GM21723 (cell line): ENCODE measurements at regions not wholly inside any gene's neighbourhood (a gene's known extent, or its start where the extent isn't known, plus 50 kb on each side); places are given as distances from the start of the nearest gene placed in this dataset.
"Not testable (repeated sequence)": the region's sequence is repeated elsewhere in the genome, so short reads cannot be mapped to it uniquely, and the experiment has no call there.

Experiments
- ATAC-seq: cut with Tn5 transposase; IDR thresholded peaks from one replicate; pipeline ENCODE4 v1.9.1; 2021; ENCODE audit warnings: mild to moderate bottlenecking, moderate library complexity; ENCODE audit not compliant: unreplicated experiment

GRCh38 chr10:64374346-64374745 is 853.1 kb downstream of the REEP3 start:
- ATAC-seq: no peak

DNA sequence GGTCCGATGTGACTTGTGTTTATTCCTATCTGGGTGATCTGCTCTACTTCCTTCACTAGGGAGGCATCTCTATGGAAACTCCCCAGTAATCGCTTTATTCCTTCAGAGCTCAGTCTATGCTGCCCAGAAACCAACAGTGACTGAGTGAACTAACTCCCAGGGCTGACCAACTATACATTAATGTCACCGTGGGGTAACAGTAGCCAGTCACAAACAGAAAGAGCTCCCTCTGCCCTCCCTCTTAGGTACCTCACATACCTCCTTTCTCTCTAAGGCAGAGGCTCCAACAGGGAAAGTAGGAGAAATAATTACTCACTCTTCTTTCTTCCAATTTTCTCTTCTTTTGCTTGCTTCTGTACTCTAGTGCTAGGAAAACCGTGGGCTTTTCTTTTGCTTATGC is 855.0 kb downstream of the REEP3 start:
- ATAC-seq: no peak

- ATAC-seq: no peak
Measured at GRCh38 chr10:64379898-64380297, 858.7 kb downstream of the REEP3 start.

GRCh38 chr10:64385355-64385754 is 864.2 kb downstream of the REEP3 start:
- no peak for ATAC-seq

GRCh38 chr10:64394744-64395143 is 873.5 kb downstream of the REEP3 start:
- ATAC-seq: no peak

GRCh38 chr10:64396105-64396708 is 875.0 kb downstream of the REEP3 start:
- no peak for ATAC-seq

GRCh38 chr10:64397125-64397524 is 875.9 kb downstream of the REEP3 start:
- ATAC-seq: no peak

DNA sequence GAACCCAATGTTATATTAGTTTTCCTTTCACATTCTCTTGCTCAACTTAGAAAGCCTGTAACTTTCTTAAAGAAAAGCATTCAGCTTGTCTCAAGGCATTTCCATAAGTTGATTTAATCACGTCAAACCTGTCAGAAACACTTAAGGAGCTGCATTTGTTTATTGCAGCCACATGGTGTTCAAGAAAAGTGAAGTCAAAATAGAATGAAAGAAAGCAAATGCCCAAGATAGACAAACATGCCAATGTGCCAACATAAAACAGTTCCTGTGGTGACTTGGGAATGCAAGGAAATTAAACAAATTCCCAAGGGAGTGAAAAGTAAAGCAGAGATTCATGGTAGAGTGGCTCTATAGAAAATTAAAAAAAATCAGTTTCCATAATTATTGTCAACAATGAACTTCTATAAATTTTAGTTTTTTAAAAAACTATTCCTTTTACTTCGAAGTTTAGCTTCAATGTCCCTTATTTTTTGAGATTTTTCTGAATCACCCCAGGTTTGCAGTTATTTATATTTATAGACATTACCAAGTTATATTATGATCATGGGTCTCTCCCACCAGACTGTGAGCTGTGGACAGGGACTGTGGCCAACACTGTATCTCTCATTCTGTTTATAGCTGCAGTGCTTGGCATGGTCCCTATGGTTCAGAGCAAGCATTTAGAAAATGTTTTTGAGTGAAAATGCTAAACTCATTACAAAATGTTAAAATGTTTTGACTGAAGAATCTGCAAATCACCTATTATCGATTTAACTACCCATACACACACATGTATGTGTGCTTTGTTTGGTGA is 887.4 kb downstream of the REEP3 start:
- ATAC-seq: no peak

DNA sequence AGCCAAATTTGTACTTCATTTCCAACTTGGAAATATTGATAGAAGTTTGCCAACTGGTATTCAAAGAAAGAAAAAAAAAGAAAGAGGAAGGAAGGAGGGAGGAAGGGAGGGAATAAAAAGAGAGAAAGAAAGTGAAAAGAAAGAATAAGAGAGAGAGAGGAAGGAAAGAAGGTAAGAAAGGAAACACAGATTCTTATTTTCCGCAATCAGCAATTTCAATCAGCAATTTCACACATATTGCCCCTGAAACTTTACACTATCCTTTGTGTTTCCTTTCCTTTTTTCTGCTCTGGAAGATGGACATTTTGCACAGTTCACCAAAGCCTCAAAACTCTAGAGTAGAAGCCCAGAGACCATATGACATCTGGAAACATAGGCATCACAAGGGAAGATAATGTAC is 888.1 kb downstream of the REEP3 start:
- no peak for ATAC-seq

DNA sequence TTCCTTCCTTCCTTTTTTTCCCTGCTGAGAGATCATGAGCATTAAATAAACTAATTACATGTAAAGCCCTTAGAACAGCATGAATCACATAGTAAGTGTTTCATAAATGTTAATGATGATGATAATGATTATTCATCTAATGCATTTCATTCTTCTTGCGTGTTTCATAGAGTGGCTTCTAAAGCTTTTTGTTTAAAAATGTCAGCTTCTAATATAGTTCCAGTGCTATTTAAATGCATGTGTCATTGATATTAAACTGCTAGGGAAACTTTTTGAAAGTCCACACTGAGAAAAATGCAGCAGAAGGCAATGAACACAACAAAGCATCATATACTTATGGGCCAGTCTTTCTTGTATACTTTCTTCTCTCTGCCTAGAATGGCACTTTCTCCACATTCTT is 894.8 kb downstream of the REEP3 start:
- ATAC-seq: no peak

DNA sequence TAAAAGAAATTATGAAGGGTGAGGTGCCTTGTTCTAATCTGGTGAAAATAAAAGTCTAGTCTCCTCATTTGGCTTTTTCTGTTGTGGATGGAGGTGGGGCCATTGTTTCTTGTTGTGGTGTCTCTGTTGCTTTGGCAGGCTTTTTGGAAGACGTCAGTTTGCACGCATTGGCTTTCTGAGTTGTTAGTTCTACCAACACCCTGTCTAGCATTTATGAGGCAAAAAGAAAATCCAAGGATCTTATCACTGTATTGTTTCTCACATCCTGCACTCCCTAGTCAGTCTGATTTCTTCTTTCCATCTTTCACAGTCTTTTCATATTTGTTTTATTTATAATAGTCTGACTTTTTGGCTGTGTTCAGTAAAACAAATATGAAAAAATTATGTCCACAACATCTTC is 898.3 kb downstream of the REEP3 start:
- ATAC-seq: no peak

DNA sequence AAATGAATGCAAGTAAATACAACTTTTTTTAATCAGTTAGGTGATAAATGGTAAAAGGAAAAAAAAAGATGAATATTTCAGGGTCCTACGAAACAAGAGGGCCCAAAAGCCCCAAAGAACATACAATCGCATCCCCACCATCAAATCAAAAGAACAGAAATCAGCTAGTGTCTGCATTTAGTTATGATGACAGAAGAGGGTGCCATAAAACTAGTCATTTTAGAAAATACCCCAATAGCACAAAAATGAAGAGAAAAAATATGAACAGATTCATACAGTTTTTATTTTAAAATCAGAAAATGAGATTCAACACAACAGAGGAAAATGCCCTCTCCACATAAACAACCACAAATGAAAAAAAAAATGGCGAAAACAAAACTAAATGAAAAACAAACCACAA is 905.5 kb downstream of the REEP3 start:
- ATAC-seq: no peak

DNA sequence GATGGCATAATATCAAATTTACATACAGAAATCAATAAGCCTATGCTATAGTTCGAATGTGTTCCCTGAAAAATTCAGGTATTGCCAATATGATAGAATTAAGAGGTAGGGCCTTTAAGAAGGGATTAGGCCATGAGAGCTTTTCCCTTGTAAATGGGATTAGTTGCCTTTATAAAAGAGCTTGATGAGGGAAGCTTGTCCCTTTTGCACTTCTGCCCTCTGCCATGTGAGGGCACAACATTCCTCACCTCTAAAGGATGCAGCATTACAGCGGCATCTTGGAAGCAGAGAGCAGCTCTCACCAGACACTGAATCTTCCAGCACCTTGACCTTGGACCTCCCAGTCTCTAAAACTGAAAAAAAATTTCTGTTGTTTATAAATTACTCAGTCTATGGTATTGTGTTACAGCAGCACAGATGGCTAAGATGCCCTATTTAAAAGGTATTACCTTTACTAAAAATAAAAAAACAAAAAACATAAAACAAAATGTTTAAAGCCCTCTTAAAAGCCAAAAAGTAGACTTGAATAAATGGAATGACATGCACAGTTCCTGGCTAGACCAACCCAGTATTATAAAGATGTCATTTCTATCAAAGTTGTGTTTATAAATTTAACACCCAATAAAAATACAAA is 909.6 kb downstream of the REEP3 start:
- no peak for ATAC-seq

DNA sequence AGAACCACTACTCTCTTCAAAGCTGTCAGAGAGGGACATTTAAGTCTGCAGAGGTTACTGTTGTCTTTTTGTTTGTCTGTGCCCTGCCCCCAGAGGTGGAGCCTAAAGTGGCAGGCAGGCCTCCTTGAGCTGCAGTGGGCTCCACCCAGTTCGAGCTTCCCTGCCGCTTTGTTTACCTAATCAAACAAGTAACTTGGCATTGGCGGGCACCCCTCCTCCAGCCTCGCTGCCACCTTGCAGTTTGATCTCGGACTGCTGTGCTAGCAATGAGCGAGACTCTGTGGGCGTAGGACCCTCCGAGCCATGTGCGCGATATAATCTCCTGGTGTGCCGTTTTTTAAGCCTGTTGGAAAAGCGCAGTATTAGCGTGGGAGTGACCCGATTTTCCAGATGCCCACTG is 920.7 kb downstream of the REEP3 start:
- not testable (repeated sequence) for ATAC-seq

DNA sequence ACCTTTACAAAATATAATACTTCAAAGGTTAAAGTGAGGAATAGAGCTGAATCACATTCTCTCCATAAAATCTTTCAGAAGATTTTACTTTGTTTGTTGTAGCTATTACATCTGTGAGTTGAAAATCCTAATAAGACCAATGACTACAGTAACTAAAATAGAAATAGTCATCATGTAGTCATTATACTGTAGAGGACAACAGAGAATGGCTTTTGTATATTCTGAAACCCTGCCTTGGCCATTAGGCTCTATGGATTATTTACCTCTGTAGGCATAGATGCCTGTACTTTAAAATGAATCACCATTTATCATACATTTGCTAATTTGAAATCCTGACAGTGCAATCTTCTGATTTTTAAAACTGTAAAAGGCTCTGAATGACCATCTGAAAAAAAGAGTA is 923.0 kb downstream of the REEP3 start:
- ATAC-seq: no peak

DNA sequence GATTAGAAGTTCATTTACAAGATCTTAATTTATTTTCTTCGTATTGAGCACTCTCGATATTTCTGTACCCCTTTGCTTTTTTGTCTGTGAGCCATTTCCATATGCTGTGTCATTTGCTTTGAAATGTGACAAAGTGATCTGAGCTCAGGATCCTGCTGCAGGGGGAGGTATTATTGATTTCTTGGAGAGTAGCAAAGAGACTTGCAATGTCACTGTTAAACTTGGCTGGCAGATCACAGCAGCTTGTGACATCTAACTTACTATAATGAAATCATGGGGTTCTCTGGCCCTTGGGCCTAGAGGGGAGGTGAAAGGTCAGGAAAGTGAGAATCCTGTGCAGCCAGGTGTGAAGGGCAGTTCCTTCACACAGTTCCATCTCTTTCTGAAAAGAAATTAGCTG is 923.4 kb downstream of the REEP3 start:
- no peak for ATAC-seq

GRCh38 chr10:64449603-64450002 is 928.4 kb downstream of the REEP3 start:
- no peak for ATAC-seq

DNA sequence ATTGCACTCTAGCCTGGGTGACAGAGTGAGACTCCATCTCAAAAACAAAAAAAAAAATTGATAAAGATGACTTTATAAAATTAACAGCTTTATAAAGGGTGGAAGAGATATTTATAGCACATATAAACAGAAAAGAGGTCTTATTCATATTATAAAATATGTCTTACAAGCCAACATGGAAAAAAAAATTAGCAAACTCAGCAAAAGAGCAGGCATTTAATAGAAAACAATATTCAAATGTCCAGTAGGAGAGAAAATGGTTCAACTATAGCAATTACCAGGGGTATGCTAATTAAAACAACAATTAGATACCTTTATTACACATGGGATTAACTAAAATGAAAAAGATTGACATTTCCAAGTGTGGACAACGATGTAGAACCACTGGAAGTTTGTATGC is 929.1 kb downstream of the REEP3 start:
- no peak for ATAC-seq

- ATAC-seq: no peak
Measured at GRCh38 chr10:64454962-64455361, 933.8 kb downstream of the REEP3 start.

DNA sequence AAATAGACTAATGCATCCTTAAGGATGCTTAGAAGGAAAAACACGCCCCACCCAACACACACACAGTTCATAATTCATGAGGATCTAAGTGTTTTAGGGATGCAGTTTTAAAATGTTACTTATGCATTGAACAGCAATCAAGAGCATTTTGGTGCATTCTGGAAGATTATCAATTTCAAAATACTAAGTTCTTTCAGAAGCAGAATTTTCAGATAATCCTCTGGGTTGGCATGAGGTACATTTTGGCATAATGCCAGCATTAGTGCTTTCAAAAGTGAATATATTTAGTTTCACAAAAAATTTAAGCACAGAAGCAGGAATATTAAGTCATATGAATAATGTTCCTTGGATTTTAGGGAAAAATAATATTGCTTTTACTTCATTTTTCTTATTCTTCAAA is 937.1 kb downstream of the REEP3 start:
- no peak for ATAC-seq

DNA sequence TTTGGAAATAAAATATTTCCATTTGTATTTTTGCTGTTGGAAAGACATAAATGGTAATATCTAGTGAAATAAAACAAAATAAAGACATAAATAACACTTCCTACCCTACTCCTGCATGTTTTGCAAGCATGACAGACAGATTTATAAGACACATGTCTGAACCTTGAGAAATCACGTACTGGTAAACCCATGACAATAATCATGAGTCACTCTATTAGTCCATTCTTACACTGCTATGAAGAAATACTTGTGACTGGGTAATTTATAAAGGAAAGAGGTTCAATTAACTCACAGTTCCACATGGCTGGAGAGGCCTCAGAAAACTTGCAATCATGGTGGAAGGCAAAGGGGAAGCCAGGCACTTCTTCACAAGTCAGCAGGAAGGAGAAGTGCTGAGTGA is 942.2 kb downstream of the REEP3 start:
- ATAC-seq: no peak

- no peak for ATAC-seq
Measured at GRCh38 chr10:64465653-64466052, 944.5 kb downstream of the REEP3 start.
